ENCODE measurements at regions not wholly inside any gene's neighbourhood (a gene's known extent, or its start where the extent isn't known, plus 50 kb on each side); places are given as distances from the start of the nearest gene placed in this dataset.

DNA sequence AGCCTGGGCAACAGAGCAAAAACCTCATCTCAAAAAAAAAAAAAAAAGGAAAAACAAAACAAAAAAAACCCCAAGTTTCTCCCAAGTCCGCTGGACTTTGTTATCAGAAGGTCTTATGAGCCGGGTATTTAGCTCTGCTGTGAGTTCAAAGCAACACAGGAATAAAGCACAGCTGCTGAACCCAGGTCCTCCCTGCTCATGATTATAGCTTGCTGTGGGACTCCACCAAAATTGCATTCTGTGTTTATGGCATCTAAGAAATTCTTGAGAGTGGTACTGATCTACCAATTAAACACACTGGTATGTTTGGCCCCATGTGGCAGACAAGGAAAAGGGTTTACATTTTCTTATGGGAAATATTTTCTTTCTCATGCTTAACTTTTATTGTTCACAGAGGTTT is 93.6 kb upstream of the NEDD9 start:
- Mint-ChIP-seq H3K4me3 (no peak overlapping the region), H3K4me1 (ENCODE audit: unreplicated experiment) (peaks cover 12% of the 10 kb centered on the region), H3K27ac (no peak overlapping the region), H3K36me3 (no peaks in the 10 kb centered on the region), H3K9me3 (no peaks in the 10 kb centered on the region), H3K27me3 (peaks cover 3% of the 10 kb centered on the region)
- DNase-seq (ENCODE audit: extremely low spot score, unreplicated experiment), result no peak
- TF ChIP-seq, protein P1, sequence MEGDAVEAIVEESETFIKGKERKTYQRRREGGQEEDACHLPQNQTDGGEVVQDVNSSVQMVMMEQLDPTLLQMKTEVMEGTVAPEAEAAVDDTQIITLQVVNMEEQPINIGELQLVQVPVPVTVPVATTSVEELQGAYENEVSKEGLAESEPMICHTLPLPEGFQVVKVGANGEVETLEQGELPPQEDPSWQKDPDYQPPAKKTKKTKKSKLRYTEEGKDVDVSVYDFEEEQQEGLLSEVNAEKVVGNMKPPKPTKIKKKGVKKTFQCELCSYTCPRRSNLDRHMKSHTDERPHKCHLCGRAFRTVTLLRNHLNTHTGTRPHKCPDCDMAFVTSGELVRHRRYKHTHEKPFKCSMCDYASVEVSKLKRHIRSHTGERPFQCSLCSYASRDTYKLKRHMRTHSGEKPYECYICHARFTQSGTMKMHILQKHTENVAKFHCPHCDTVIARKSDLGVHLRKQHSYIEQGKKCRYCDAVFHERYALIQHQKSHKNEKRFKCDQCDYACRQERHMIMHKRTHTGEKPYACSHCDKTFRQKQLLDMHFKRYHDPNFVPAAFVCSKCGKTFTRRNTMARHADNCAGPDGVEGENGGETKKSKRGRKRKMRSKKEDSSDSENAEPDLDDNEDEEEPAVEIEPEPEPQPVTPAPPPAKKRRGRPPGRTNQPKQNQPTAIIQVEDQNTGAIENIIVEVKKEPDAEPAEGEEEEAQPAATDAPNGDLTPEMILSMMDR (conservative IDR thresholded peaks at IDR 0.05), result no peak

DNA sequence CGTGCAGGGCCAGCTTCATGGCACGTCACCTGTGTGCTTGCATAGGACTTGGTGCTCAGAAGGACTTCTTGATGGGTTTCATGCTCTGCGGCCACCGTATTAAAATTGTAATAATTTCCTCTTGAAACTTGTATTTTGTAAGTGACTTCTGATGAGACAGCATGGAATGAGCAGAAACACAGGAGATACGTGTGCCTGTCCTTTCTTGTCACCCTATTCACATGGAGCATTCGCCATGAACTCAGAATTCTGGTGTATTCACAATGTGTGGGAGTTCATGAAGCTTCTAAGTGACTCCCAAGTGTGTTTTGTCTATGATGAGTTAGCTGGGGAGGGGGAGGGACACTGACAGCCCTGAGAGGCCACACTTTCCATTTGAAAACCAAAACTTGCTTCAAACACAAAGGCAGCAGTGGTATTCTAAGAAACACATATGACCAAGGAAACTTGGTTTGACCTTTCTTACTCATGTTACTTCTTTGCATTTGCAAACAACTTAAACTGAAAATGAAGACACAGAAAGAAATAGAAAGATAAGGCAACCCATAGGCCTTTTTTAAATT is 92.1 kb upstream of the NEDD9 start:
- no peaks in the 10 kb centered on the region for H3K9me3 Mint-ChIP-seq
- TF ChIP-seq, protein P1 (conservative IDR thresholded peaks at IDR 0.05), result no peak
- DNase-seq (ENCODE audit: extremely low spot score, unreplicated experiment), result no peak

DNA sequence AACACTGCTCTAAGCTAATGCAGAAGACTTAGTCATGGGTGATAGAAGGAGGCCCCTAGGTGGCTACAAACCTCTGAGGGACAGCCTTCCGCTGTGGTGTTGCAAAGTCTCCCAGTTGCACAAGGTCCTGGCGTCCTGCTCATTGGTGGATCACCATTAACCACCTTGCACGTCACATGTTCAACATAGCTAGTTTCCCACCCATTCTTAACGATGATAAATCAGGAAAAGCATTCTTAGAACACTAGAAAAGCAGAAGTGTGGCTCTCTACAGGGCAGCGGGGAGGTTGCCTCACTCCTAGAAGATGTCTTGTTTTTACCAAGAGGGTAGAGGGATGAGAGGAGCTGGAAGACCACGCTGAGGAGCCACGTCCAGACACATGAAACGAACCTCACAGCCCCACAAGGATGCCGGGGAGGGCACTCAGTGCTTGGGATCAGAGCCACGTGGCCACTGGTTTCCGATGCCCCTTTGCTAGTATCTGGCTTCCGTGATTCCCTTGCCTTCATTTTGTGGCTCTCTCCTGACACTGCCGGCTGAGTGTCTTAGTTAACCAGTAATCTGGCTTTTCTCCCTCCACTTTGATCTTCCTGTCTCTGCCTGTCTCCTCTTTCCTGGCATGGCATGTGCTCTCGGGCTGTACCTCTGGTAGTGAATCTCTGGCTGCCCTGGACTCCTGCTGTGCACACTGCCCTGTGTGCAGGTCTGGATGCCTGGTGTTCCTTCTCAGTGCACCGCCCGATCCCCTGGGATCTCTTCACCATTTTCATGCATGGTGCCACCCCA is 91.4 kb upstream of the NEDD9 start:
- peaks cover 3% of the 10 kb centered on the region for H3K27me3 Mint-ChIP-seq
- no peak overlapping the region for H3K4me3 Mint-ChIP-seq
- no peaks in the 10 kb centered on the region for H3K36me3 Mint-ChIP-seq
- no peak overlapping the region for H3K27ac Mint-ChIP-seq
- H3K4me1 Mint-ChIP-seq (ENCODE audit: unreplicated experiment), result peaks cover 15% of the 10 kb centered on the region
- no peak for DNase-seq (ENCODE audit: extremely low spot score, unreplicated experiment)
- H3K9me3 Mint-ChIP-seq, result no peaks in the 10 kb centered on the region
- TF ChIP-seq, protein P1 (conservative IDR thresholded peaks at IDR 0.05), result no peak

More for the DNA sequence above, 92.1 kb upstream of the NEDD9 start:
- Mint-ChIP-seq H3K4me1 (ENCODE audit: unreplicated experiment) (peaks cover 10% of the 10 kb centered on the region), H3K4me3 (no peak overlapping the region), H3K36me3 (no peaks in the 10 kb centered on the region), H3K27me3 (peaks cover 3% of the 10 kb centered on the region), H3K27ac (no peak overlapping the region)

DNA sequence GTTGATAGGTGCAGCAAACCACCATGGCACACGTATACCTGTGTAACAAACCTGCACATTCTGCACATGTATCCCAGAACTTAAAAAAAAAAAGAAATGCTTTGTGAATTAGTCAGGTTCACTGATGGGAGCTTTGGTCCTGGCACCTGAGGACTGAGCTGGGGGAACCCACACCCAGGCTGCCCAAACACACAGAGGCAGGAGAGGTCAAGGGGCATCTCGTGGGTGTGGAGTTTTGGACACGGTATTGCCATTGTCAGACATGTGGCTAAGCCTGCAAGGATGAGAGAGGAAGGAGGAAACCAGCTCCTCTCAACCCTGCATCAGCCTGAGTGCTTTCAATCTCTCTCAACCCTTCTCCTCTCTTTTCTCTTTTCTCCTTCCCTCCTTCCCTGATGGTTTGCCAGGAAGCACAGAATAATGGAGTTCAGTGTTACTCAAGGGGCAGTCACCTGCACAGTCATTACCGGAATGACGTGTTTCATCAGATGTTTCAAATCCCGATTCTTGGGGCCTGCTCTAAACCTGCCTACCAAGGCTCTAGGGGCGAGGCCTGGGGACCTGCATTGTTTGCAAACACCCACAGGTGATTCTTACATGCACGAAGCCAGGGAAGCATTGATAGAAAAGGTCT is 89.9 kb upstream of the NEDD9 start:
- H3K4me1 Mint-ChIP-seq (ENCODE audit: unreplicated experiment), result peaks cover 22% of the 10 kb centered on the region
- no peak for DNase-seq (ENCODE audit: extremely low spot score, unreplicated experiment)
- H3K36me3 Mint-ChIP-seq, result no peaks in the 10 kb centered on the region
- TF ChIP-seq, protein P1 (conservative IDR thresholded peaks at IDR 0.05), result no peak
- peaks cover 3% of the 10 kb centered on the region for H3K27me3 Mint-ChIP-seq
- H3K27ac Mint-ChIP-seq, result no peak overlapping the region
- H3K9me3 Mint-ChIP-seq, result no peaks in the 10 kb centered on the region
- no peak overlapping the region for H3K4me3 Mint-ChIP-seq

DNA sequence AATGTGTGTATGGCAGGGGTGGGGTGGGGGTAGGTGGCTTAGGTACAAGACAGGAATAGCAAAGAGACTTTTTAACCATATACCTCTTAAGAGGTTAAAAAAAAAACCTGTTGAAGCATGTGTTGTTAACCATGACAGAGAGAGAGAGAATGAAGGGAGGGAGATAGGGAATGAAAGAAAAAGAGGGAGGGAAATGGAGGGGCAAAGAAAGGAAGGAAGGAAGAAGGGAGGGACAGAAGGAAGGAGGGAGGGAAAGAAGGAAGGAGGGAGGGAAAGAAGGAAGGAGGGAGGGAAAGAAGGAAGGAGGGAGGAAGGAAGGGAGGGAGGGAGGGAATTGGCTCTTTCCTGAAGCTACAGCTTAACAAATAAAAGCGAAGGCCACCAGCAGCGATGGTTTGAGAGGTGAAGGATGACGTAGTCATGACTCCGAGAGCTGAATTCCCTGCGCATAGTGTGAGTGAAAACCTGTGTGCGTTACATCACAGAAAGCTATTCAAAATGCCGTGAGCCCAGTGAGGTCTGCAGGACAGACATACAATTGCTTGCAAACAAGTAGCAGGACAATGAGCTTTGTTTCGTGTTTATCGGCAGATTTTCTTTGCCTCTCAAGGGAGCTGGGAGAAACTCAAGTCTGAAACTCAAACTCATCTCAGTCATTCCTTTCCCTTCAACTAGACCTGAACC is 88.6 kb upstream of the NEDD9 start:
- TF ChIP-seq, protein P1 (conservative IDR thresholded peaks at IDR 0.05), result no peak
- Mint-ChIP-seq H3K36me3 (no peaks in the 10 kb centered on the region), H3K27me3 (peaks cover 3% of the 10 kb centered on the region), H3K27ac (no peak overlapping the region), H3K9me3 (no peaks in the 10 kb centered on the region), H3K4me1 (ENCODE audit: unreplicated experiment) (peaks cover 22% of the 10 kb centered on the region), H3K4me3 (no peak overlapping the region)
- no peak for DNase-seq (ENCODE audit: extremely low spot score, unreplicated experiment)
